ENCODE measurements at regions not wholly inside any gene's neighbourhood (a gene's known extent, or its start where the extent isn't known, plus 50 kb on each side); places are given as distances from the start of the nearest gene placed in this dataset.

- POLR2A ChIA-PET (ENCODE audit: unreplicated experiment), result no interaction called here
- no peak overlapping the region for H3K27ac ChIP-seq (ENCODE audit: insufficient read depth, low read length)
- no peak for ATAC-seq (ENCODE audit: low read depth)
- H2BK20ac ChIP-seq (ENCODE audit: low read depth, low read length), result no peak overlapping the region
- H3K9me1 ChIP-seq (ENCODE audit: insufficient read depth, low read length), result no peaks in the 10 kb centered on the region
- TF ChIP-seq FOS (IDR thresholded peaks at IDR 0.05; ENCODE audit: low read depth, low read length), result no peak
- no peak for TF ChIP-seq BHLHE40 (IDR thresholded peaks at IDR 0.05; ENCODE audit: low read depth, low read length)
- TF ChIP-seq CTCF (conservative IDR thresholded peaks at IDR 0.05; ENCODE audit: low read depth, low read length), result no peak
- TF ChIP-seq CHD1 (IDR thresholded peaks at IDR 0.05; ENCODE audit: low read depth, low read length), result no peak
- TF ChIP-seq RAD21 (IDR thresholded peaks at IDR 0.05; ENCODE audit: low read length), result no peak
- no peak for TF ChIP-seq NFE2L2 (IDR thresholded peaks at IDR 0.05; ENCODE audit: low read depth, low read length)
- no peak for TF ChIP-seq USF2 (IDR thresholded peaks at IDR 0.05; ENCODE audit: low read depth, low read length)
- no peak for TF ChIP-seq CEBPB (IDR thresholded peaks at IDR 0.05; ENCODE audit: low read depth, low read length)
- no peak for TF ChIP-seq MAZ (IDR thresholded peaks at IDR 0.05; ENCODE audit: borderline replicate concordance, low read depth, low read length)
- TF ChIP-seq MAFK (IDR thresholded peaks at IDR 0.05; ENCODE audit: low read depth, low read length), result no peak
- TF ChIP-seq POLR2A (IDR thresholded peaks at IDR 0.05; ENCODE audit: low read depth, low read length), result no peak
- TF ChIP-seq MXI1 (IDR thresholded peaks at IDR 0.05; ENCODE audit: borderline replicate concordance, low read depth, low read length), result no peak
- no peak for TF ChIP-seq RCOR1 (IDR thresholded peaks at IDR 0.05; ENCODE audit: insufficient replicate concordance, low read length)
- no peak for TF ChIP-seq RFX5 (IDR thresholded peaks at IDR 0.05; ENCODE audit: low read depth, low read length)
- TF ChIP-seq SMC3 (IDR thresholded peaks at IDR 0.05; ENCODE audit: low read depth, low read length), result no peak
- no peak for TF ChIP-seq ELK1 (IDR thresholded peaks at IDR 0.05; ENCODE audit: borderline replicate concordance, low read depth, low read length)
- no peak overlapping the region for H3K18ac ChIP-seq (ENCODE audit: low read depth, low read length)
- no peak for DNase-seq
- no peaks in the 10 kb centered on the region for H3K9me3 ChIP-seq (ENCODE audit: control insufficient read depth, insufficient read depth, low read length)
- H3K79me1 ChIP-seq (ENCODE audit: low read depth in 1 of 2, low read length in 2 of 2), result no peaks in the 10 kb centered on the region
- no peak overlapping the region for H2AK9ac ChIP-seq (replicated peaks; ENCODE audit: low read depth, low read length, poor library complexity)
- H4K20me1 ChIP-seq (ENCODE audit: insufficient read depth, low read length), result no peaks in the 10 kb centered on the region
- H3K23ac ChIP-seq (ENCODE audit: low read depth, low read length), result no peak overlapping the region
- CTCF ChIA-PET, result no interaction called here
- no peaks in the 10 kb centered on the region for H3K27me3 ChIP-seq (ENCODE audit: control insufficient read depth, insufficient read depth, low read length)
- dilution Hi-C loops (cut with HindIII; ENCODE audit: low sequenced_read_pairs, unreplicated experiment), result no loop called here
- no peaks in the 10 kb centered on the region for H3K36me3 ChIP-seq (ENCODE audit: control insufficient read depth, insufficient read depth, low read length)
- no peak overlapping the region for H4K8ac ChIP-seq (ENCODE audit: low read depth in 2 of 2, low read length in 2 of 2)
- H3K4me3 ChIP-seq (ENCODE audit: insufficient read depth, low read depth, low read length), result no peak overlapping the region
- no TSS peak for BruUV-seq (replicated peaks)
- in situ Hi-C loops (cut with MboI; ENCODE audit: low sequenced_read_pairs), result no loop called here
- H3K14ac ChIP-seq (replicated peaks; ENCODE audit: low read depth, low read length), result no peak overlapping the region
- H3K4me1 ChIP-seq (ENCODE audit: control insufficient read depth, insufficient read depth, low read length), result no peaks in the 10 kb centered on the region
- no CpG with 5 or more reads among the region's 5 CpGs for WGBS, 2 experiments (ENCODE audit: extremely low coverage in 2 of 2, insufficient read length in 1 of 2)
- H3K4ac ChIP-seq (ENCODE audit: low read depth, low read length), result no peak overlapping the region
- no peak overlapping the region for H3K9ac ChIP-seq (ENCODE audit: low read depth, low read length)
- no peak overlapping the region for H4K91ac ChIP-seq (ENCODE audit: insufficient read depth, low read depth, low read length)
- no peak overlapping the region for H2AFZ ChIP-seq (replicated peaks; ENCODE audit: low read length, poor library complexity)
- no peak overlapping the region for H2BK5ac ChIP-seq (ENCODE audit: low read depth, low read length, poor library complexity, severe bottlenecking)
- no peak overlapping the region for H2AK5ac ChIP-seq (ENCODE audit: low read depth, low read length)
- intact Hi-C loops (cut with micrococcal nuclease), result no loop called here
- no peak overlapping the region for H2BK15ac ChIP-seq (ENCODE audit: low read depth, low read length)
- no peak overlapping the region for H4K5ac ChIP-seq (ENCODE audit: low read depth, low read length)
- no peak overlapping the region for H3K56ac ChIP-seq (ENCODE audit: extremely low read depth, insufficient read depth, low read length)
- H2BK120ac ChIP-seq (ENCODE audit: low read depth, low read length), result no peak overlapping the region
- no peak overlapping the region for H3K4me2 ChIP-seq (ENCODE audit: low read depth, low read length)
Observed at GRCh38 chr1:157310401-157310800, 172.2 kb upstream of the ETV3 start.
